ENCODE measurements at regions not wholly inside any gene's neighbourhood (a gene's known extent, or its start where the extent isn't known, plus 50 kb on each side); places are given as distances from the start of the nearest gene placed in this dataset.

DNA sequence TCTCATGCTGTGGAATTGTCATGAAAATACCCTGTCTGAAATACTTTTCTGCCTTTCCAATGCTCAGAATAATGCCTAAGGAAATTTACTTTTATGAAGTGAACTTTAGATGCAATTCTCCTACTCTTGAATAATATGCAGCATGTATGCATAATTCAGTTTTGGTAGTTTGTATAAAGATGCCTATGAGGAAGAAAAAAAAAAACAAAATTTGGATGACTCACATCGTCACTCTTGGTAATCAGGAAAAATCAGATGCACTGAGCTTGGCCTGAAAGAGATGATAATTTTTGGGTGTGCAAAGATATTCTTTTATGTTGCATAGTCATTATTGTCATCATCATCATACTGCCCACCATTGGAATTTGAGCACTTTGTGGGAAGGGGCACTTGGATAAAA lies 382.1 kb downstream of the ANKRD7 start:
- BruUV-seq (replicated peaks): no TSS peak
- no peak for TF ChIP-seq CTCF (conservative IDR thresholded peaks at IDR 0.05)
- TF ChIP-seq EZH2 (IDR thresholded peaks at IDR 0.05; ENCODE audit: low read depth): no peak
- Histone ChIP-seq H3K9me3 (ENCODE audit: insufficient read depth, low read depth) (no peaks in the 10 kb centered on the region), H3K27me3 (ENCODE audit: insufficient read depth, low read depth) (no peaks in the 10 kb centered on the region), H4K20me1 (ENCODE audit: insufficient read depth) (no peaks in the 10 kb centered on the region), H3K4me1 (replicated peaks; ENCODE audit: insufficient read depth) (no peaks in the 10 kb centered on the region), H3K9me2 (ENCODE audit: insufficient read depth) (no peaks in the 10 kb centered on the region), H3K4me3 (no peak overlapping the region), H3K27ac (no peak overlapping the region), H3F3A (ENCODE audit: insufficient read depth, low read depth) (no peaks in the 10 kb centered on the region), H3K36me3 (ENCODE audit: low read depth) (no peaks in the 10 kb centered on the region), H2AFZ (no peak overlapping the region), H3K4me2 (no peak overlapping the region), H3K79me2 (ENCODE audit: low read depth) (no peaks in the 10 kb centered on the region)
- ChIA-PET CTCF (no interaction called here), POLR2A (ENCODE audit: unreplicated experiment) (interaction anchor here (0.6 kb wide), 1 partner anchor 137 kb away, joined by 7 read pairs; no protein-coding TSS in a partner anchor)
- DNase-seq: no peak
- intact Hi-C loops (cut with micrococcal nuclease; ENCODE audit: unreplicated experiment): no loop called here

GRCh38 chr7:118609207-118609606 lies 384.7 kb downstream of the ANKRD7 start:
- intact Hi-C loops (cut with micrococcal nuclease; ENCODE audit: unreplicated experiment): no loop called here
- TF ChIP-seq CTCF (conservative IDR thresholded peaks at IDR 0.05): no peak
- TF ChIP-seq EZH2 (IDR thresholded peaks at IDR 0.05; ENCODE audit: low read depth): no peak
- Histone ChIP-seq H3K4me1 (replicated peaks; ENCODE audit: insufficient read depth) (no peaks in the 10 kb centered on the region), H3K4me3 (no peak overlapping the region), H3K79me2 (ENCODE audit: low read depth) (no peaks in the 10 kb centered on the region), H3K36me3 (ENCODE audit: low read depth) (no peaks in the 10 kb centered on the region), H3F3A (ENCODE audit: insufficient read depth, low read depth) (no peaks in the 10 kb centered on the region), H3K9me2 (ENCODE audit: insufficient read depth) (no peaks in the 10 kb centered on the region), H3K27me3 (ENCODE audit: insufficient read depth, low read depth) (no peaks in the 10 kb centered on the region), H3K4me2 (no peak overlapping the region), H3K27ac (no peak overlapping the region), H3K9me3 (ENCODE audit: insufficient read depth, low read depth) (no peaks in the 10 kb centered on the region), H4K20me1 (ENCODE audit: insufficient read depth) (no peaks in the 10 kb centered on the region), H2AFZ (no peak overlapping the region)
- DNase-seq: no peak
- POLR2A ChIA-PET (ENCODE audit: unreplicated experiment): no interaction called here
- no TSS peak for BruUV-seq (replicated peaks)
- CTCF ChIA-PET: no interaction called here

- no peak for DNase-seq
- no peaks in the 10 kb centered on the region for H3K27me3 ChIP-seq (ENCODE audit: insufficient read depth, low read depth)
- no peaks in the 10 kb centered on the region for H3K9me3 ChIP-seq (ENCODE audit: insufficient read depth, low read depth)
- TF ChIP-seq EZH2 (IDR thresholded peaks at IDR 0.05; ENCODE audit: low read depth) (no peak), CTCF (conservative IDR thresholded peaks at IDR 0.05) (no peak)
- H3K4me1 ChIP-seq (replicated peaks; ENCODE audit: insufficient read depth): no peaks in the 10 kb centered on the region
- H3K4me3 ChIP-seq: no peak overlapping the region
- no peaks in the 10 kb centered on the region for H4K20me1 ChIP-seq (ENCODE audit: insufficient read depth)
- H3K27ac ChIP-seq: no peak overlapping the region
- POLR2A ChIA-PET (ENCODE audit: unreplicated experiment): no interaction called here
- CTCF ChIA-PET: no interaction called here
- H3K9me2 ChIP-seq (ENCODE audit: insufficient read depth): no peaks in the 10 kb centered on the region
- H3F3A ChIP-seq (ENCODE audit: insufficient read depth, low read depth): no peaks in the 10 kb centered on the region
- no peaks in the 10 kb centered on the region for H3K79me2 ChIP-seq (ENCODE audit: low read depth)
- no peaks in the 10 kb centered on the region for H3K36me3 ChIP-seq (ENCODE audit: low read depth)
- no TSS peak for BruUV-seq (replicated peaks)
- no peak overlapping the region for H3K4me2 ChIP-seq
- H2AFZ ChIP-seq: no peak overlapping the region
- intact Hi-C loops (cut with micrococcal nuclease; ENCODE audit: unreplicated experiment): loop anchor here (5.0 kb wide), 1 partner anchor 927 kb away; no protein-coding TSS in a partner anchor
Measured at GRCh38 chr7:118615681-118616080, 391.2 kb downstream of the ANKRD7 start.
